ENCODE measurements at regions not wholly inside any gene's neighbourhood (a gene's known extent, or its start where the extent isn't known, plus 50 kb on each side); places are given as distances from the start of the nearest gene placed in this dataset.

GRCh38 chr4:67346654-67347053, 198.6 kb downstream of the CENPC start:
- Mint-ChIP-seq H3K36me3 (ENCODE audit: low read depth) (no peaks in the 10 kb centered on the region), H3K9me3 (no peaks in the 10 kb centered on the region), H3K27ac (no peak overlapping the region), H3K4me1 (ENCODE audit: low read depth) (no peaks in the 10 kb centered on the region), H3K27me3 (peaks cover 8% of the 10 kb centered on the region), H3K4me3 (no peak overlapping the region)
- intact Hi-C loops (cut with micrococcal nuclease): no loop called here
- CTCF ChIA-PET: no interaction called here
- ATAC-seq (no peak), DNase-seq (no peak)
- POLR2A ChIA-PET: no interaction called here
- no peak for TF ChIP-seq CTCF (IDR thresholded peaks at IDR 0.05)

GRCh38 chr4:67344594-67345380, 200.5 kb downstream of the CENPC start:
- ChIA-PET POLR2A (no interaction called here), CTCF (interaction anchor here (0.9 kb wide), 1 partner anchor 16 kb away, joined by 3 read pairs; no protein-coding TSS in a partner anchor)
- no peak for TF ChIP-seq CTCF (IDR thresholded peaks at IDR 0.05)
- H3K4me3 Mint-ChIP-seq: no peak overlapping the region
- DNase-seq: no peak
- H3K27ac Mint-ChIP-seq: no peak overlapping the region
- no peaks in the 10 kb centered on the region for H3K36me3 Mint-ChIP-seq (ENCODE audit: low read depth)
- intact Hi-C loops (cut with micrococcal nuclease): no loop called here
- H3K9me3 Mint-ChIP-seq: no peaks in the 10 kb centered on the region
- H3K4me1 Mint-ChIP-seq (ENCODE audit: low read depth): no peaks in the 10 kb centered on the region
- no peak for ATAC-seq
- H3K27me3 Mint-ChIP-seq: peaks cover 6% of the 10 kb centered on the region

DNA sequence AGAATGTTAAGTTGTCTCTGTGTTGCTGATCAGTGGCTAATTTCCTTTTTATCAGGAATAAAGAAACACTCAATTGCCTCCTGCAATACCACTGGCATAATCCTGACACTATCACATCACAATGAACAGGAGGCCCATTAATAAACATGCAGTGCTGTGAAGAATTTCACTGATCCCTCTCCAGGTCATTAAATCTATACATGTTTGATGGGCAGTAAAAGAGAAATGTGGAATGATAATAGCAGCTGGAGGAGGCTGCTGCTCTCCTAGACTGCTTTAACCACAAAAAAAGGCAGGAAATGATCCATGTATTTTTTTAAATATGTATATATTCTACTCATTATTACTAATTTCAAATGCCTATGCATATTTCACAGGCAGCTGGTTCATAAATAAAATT, 202.1 kb downstream of the CENPC start:
- H3K27me3 Mint-ChIP-seq: peaks cover 6% of the 10 kb centered on the region
- no peaks in the 10 kb centered on the region for H3K4me1 Mint-ChIP-seq (ENCODE audit: low read depth)
- intact Hi-C loops (cut with micrococcal nuclease): no loop called here
- no peak overlapping the region for H3K4me3 Mint-ChIP-seq
- ATAC-seq (no peak), DNase-seq (no peak)
- no peaks in the 10 kb centered on the region for H3K9me3 Mint-ChIP-seq
- no peaks in the 10 kb centered on the region for H3K36me3 Mint-ChIP-seq (ENCODE audit: low read depth)
- H3K27ac Mint-ChIP-seq: no peak overlapping the region
- ChIA-PET POLR2A (no interaction called here), CTCF (no interaction called here)
- TF ChIP-seq CTCF (IDR thresholded peaks at IDR 0.05): no peak

DNA sequence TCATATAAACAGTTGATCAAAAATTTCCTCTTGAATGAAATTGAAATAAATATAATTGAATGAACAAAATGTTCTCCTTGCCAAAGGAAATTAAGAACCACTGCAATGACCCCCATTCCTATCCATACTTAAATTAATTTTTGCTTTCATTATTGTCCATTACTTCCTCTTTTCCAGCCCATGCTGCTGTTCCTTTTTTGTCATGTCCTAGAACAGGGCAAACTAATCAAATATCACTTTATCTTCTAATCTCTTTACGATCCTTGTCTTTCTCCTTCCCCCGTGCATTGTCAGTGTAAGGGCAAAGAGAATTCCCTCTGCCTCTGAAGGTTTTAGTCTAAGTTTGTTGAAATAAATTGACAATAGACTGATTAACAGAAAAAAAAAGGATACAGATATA, 203.0 kb downstream of the CENPC start:
- H3K4me1 Mint-ChIP-seq (ENCODE audit: low read depth): no peaks in the 10 kb centered on the region
- H3K9me3 Mint-ChIP-seq: no peaks in the 10 kb centered on the region
- peaks cover 6% of the 10 kb centered on the region for H3K27me3 Mint-ChIP-seq
- POLR2A ChIA-PET: no interaction called here
- CTCF ChIA-PET: no interaction called here
- ATAC-seq (no peak), DNase-seq (no peak)
- intact Hi-C loops (cut with micrococcal nuclease): no loop called here
- no peaks in the 10 kb centered on the region for H3K36me3 Mint-ChIP-seq (ENCODE audit: low read depth)
- no peak overlapping the region for H3K4me3 Mint-ChIP-seq
- no peak for TF ChIP-seq CTCF (IDR thresholded peaks at IDR 0.05)
- H3K27ac Mint-ChIP-seq: no peak overlapping the region

- no peaks in the 10 kb centered on the region for H3K9me3 Mint-ChIP-seq
- POLR2A ChIA-PET: no interaction called here
- CTCF ChIA-PET: no interaction called here
- ATAC-seq: no peak
- H3K36me3 Mint-ChIP-seq (ENCODE audit: low read depth): no peaks in the 10 kb centered on the region
- H3K4me3 Mint-ChIP-seq: no peak overlapping the region
- no peak overlapping the region for H3K27ac Mint-ChIP-seq
- intact Hi-C loops (cut with micrococcal nuclease): no loop called here
- DNase-seq: no peak
- H3K4me1 Mint-ChIP-seq (ENCODE audit: low read depth): no peaks in the 10 kb centered on the region
- peaks cover 14% of the 10 kb centered on the region for H3K27me3 Mint-ChIP-seq
- no peak for TF ChIP-seq CTCF (IDR thresholded peaks at IDR 0.05)
Measured at GRCh38 chr4:67333664-67334063, 211.6 kb downstream of the CENPC start.

Data from activated CD8-positive, alpha-beta T cell treated with anti-CD3 and anti-CD28 coated beads for 36 hours (primary cell).